Mesendoderm (in vitro differentiated cells): ENCODE measurements at regions not wholly inside any gene's neighbourhood (a gene's known extent, or its start where the extent isn't known, plus 50 kb on each side); places are given as distances from the start of the nearest gene placed in this dataset.
"Not testable (repeated sequence)": the region's sequence is repeated elsewhere in the genome, so short reads cannot be mapped to it uniquely, and the experiment has no call there.

ENCODE experiments used
- DNase-seq: peaks from one replicate; pipeline ENCODE4 v3.0.0; 2013
- H2AK5ac ChIP-seq: 2 replicates; pipeline ENCODE4 v1.6.1; 2013; ENCODE audit warnings: low read length, inconsistent platforms
- H2BK120ac ChIP-seq: 2 replicates; pipeline ENCODE4 v1.6.1; 2013; ENCODE audit warnings: low read depth, mild to moderate bottlenecking, low read length, moderate library complexity, mixed read lengths
- H2BK15ac ChIP-seq: replicated peaks from 2 replicates; pipeline ENCODE4 v1.6.1; 2013; ENCODE audit warnings: low read depth, mild to moderate bottlenecking, moderate library complexity
- H2BK5ac ChIP-seq: 2 replicates; pipeline ENCODE4 v1.6.1; 2013; ENCODE audit warnings: low read length, inconsistent platforms
- H3K18ac ChIP-seq: 2 replicates; pipeline ENCODE4 v1.6.1; 2013; ENCODE audit warnings: mild to moderate bottlenecking, low read length, mixed read lengths
- H3K23ac ChIP-seq: one replicate; pipeline ENCODE4 v1.6.1; 2013; ENCODE audit warnings: low read length
- H3K27ac ChIP-seq: 2 replicates; pipeline ENCODE4 v1.5.1; 2013; ENCODE audit warnings: low read depth, mild to moderate bottlenecking, inconsistent platforms, low read length, moderate library complexity
- H3K27me3 ChIP-seq: 2 replicates; pipeline ENCODE4 v1.6.1; 2013; ENCODE audit warnings: low read length, control low read depth, mild to moderate bottlenecking, inconsistent platforms; ENCODE audit not compliant: insufficient read depth, poor library complexity
- H3K36me3 ChIP-seq: 2 replicates; pipeline ENCODE4 v1.6.1; 2013; ENCODE audit warnings: low read length, inconsistent platforms; ENCODE audit not compliant: control insufficient read depth, insufficient read depth
- H3K4ac ChIP-seq: one replicate; pipeline ENCODE4 v1.6.1; 2013; ENCODE audit warnings: low read depth, mild to moderate bottlenecking, low read length, moderate library complexity
- H3K4me1 ChIP-seq: 2 replicates; pipeline ENCODE4 v1.6.1; 2013; ENCODE audit warnings: low read depth, low read length, inconsistent platforms; ENCODE audit not compliant: control insufficient read depth
- H3K4me2 ChIP-seq: 2 replicates; pipeline ENCODE4 v1.6.1; 2013; ENCODE audit warnings: low read length
- H3K4me3 ChIP-seq: 2 replicates; pipeline ENCODE4 v1.5.1; 2013; ENCODE audit warnings: mild to moderate bottlenecking, low read length
- H3K56ac ChIP-seq: one replicate; pipeline ENCODE4 v1.6.1; 2013; ENCODE audit warnings: low read length
- H3K79me1 ChIP-seq: 2 replicates; pipeline ENCODE4 v1.6.1; 2013; ENCODE audit warnings: low read length, inconsistent platforms
- H3K79me2 ChIP-seq: 2 replicates; pipeline ENCODE4 v1.6.1; 2013; ENCODE audit warnings: mild to moderate bottlenecking, low read length; ENCODE audit not compliant: control insufficient read depth, insufficient read depth
- H3K9ac ChIP-seq: 2 replicates; pipeline ENCODE4 v1.6.1; 2013; ENCODE audit warnings: low read length, inconsistent platforms
- H4K5ac ChIP-seq: one replicate; pipeline ENCODE4 v1.6.1; 2013; ENCODE audit warnings: low read length
- H4K8ac ChIP-seq: one replicate; pipeline ENCODE4 v1.6.1; 2013; ENCODE audit warnings: low read depth, mild to moderate bottlenecking, control low read depth, low read length, moderate library complexity
- WGBS: extraction: QIAGEN DNeasy Blood & Tissue Kit; methylation state at CpG from one replicate; pipeline ENCODE4 v1.1.7; 2013; ENCODE audit warnings: low lambda C conversion rate, missing lambda C conversion rate; ENCODE audit not compliant: insufficient coverage; ENCODE audit errors: extremely low coverage; 5-methylcytosine and 5-hydroxymethylcytosine counted together

- Histone ChIP-seq H3K79me2 (no peaks in the 10 kb centered on the region), H3K79me1 (no peaks in the 10 kb centered on the region), H2BK5ac (no peak overlapping the region), H3K56ac (no peak overlapping the region), H3K27ac (no peak overlapping the region), H4K5ac (no peak overlapping the region), H3K27me3 (no peaks in the 10 kb centered on the region), H3K23ac (no peak overlapping the region), H2AK5ac (no peak overlapping the region), H3K36me3 (no peaks in the 10 kb centered on the region), H3K4me3 (no peak overlapping the region), H3K4me1 (no peaks in the 10 kb centered on the region), H3K4me2 (no peak overlapping the region), H2BK120ac (no peak overlapping the region), H3K4ac (no peak overlapping the region), H3K9ac (no peak overlapping the region), H4K8ac (no peak overlapping the region), H2BK15ac (no peak overlapping the region), H3K18ac (no peak overlapping the region)
- no CpG with 5 or more reads among the region's 2 CpGs for WGBS
- DNase-seq = no peak
These were observed 690.7 kb upstream of the ZNF385D start for GRCh38 chr3:22441711-22442110.

DNA sequence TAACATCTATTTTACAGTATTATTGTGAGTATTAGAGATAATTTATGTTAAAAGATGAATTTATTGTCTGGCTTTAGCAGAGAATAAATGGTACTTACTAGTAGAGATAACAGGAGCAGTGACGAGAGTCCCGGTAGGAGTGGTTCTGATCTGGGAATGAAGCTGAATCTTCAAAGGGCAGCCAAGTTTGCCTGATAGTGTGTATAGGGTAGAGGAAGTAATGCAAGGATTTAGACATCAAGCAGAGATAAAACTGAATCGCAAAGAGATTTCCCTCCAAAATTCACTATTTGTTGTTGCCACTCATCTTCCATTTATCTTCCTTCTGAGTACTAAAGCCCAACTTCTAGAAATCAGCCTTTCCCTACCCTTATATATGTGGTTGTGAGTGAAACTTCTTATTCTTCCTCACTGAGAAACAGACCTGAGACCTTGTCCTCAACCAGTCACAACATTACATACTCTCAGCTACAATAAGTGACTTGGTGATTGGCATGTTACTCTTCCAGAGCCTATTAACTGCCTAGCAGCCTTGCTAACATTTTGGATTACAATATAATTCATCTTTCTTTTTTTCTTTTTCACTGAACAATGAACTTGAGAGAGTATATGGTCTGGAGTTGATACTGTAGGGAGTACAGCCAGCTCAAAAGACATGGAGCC, 692.7 kb upstream of the ZNF385D start:
- no peak overlapping the region for H3K23ac ChIP-seq

DNA sequence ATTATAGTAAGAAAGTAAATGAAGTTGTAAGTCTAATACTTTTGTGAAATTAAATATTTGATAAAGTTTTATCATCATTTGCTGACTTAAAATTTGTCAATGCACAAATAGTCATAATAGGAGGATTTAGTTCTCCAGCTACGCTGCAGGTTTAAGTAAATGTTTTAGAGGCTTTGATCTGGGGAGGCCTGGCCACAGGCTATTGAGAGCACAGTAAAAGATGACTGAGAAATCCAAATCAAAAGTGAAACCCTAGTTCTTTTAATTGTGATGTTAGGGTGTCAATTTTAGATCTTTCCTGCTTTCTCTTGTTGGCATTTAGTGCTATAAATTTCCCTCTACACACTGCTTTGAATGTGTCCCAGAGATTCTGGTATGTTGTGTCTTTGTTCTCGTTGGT, 694.3 kb upstream of the ZNF385D start:
- H3K4me1 ChIP-seq, H3K9ac ChIP-seq, H2AK5ac ChIP-seq, H4K8ac ChIP-seq, H3K79me1 ChIP-seq, H2BK5ac ChIP-seq, H3K23ac ChIP-seq, H3K79me2 ChIP-seq, H3K4ac ChIP-seq, H3K18ac ChIP-seq, H4K5ac ChIP-seq, H2BK120ac ChIP-seq, H3K4me3 ChIP-seq, H2BK15ac ChIP-seq, DNase-seq, H3K56ac ChIP-seq, H3K27me3 ChIP-seq, H3K4me2 ChIP-seq, H3K36me3 ChIP-seq, H3K27ac ChIP-seq: not testable (repeated sequence)
- WGBS = no CpG with 5 or more reads among the region's 2 CpGs

More for the DNA sequence above, 692.7 kb upstream of the ZNF385D start:
- Histone ChIP-seq H2BK5ac (no peak overlapping the region), H3K9ac (no peak overlapping the region), H2AK5ac (no peak overlapping the region), H3K27me3 (no peaks in the 10 kb centered on the region), H3K79me2 (no peaks in the 10 kb centered on the region), H3K56ac (no peak overlapping the region), H3K4ac (no peak overlapping the region), H2BK120ac (no peak overlapping the region), H3K36me3 (no peaks in the 10 kb centered on the region), H3K18ac (no peak overlapping the region), H4K8ac (no peak overlapping the region), H3K79me1 (no peaks in the 10 kb centered on the region), H3K27ac (no peak overlapping the region), H3K4me1 (no peaks in the 10 kb centered on the region), H2BK15ac (no peak overlapping the region), H3K4me3 (no peak overlapping the region), H4K5ac (no peak overlapping the region), H3K4me2 (no peak overlapping the region)
- DNase-seq = no peak
- no CpG with 5 or more reads among the region's 3 CpGs for WGBS

DNA sequence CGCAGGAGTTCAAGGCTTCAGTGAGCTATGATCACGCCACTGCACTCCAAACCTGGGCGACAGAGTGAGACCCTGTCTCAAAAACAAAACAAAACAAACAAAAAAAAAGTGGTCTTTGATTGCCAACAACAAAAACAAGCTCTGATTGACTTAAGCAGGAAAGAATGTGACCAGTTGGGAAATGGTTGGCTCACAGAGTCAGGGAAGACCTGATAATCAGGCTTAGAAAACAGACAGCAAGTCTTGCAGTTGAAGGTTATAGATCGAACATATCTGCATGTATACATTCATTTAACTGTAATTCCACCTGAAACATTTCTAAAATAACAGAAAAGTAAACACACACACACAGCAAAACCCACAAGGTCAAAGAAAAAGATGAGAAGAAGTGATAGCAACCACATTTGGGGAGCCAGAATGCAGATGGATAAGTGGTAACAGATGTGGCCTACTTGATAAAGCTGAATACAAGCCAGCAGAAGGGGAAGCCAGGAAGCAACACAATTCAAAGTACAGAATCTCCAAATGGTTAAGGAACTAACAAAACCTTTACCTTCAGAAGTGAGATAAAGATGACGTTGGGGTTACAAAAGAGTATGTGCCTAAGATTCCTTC, 699.9 kb upstream of the ZNF385D start:
- WGBS = no CpG with 5 or more reads among the region's 5 CpGs
- peak; percentile 19 for DNase-seq
- no peak overlapping the region for H2AK5ac ChIP-seq
- no peak overlapping the region for H4K8ac ChIP-seq
- no peaks in the 10 kb centered on the region for H3K27me3 ChIP-seq
- no peak overlapping the region for H3K23ac ChIP-seq
- no peak overlapping the region for H3K9ac ChIP-seq
- no peak overlapping the region for H3K56ac ChIP-seq
- H3K4me3 ChIP-seq = no peak overlapping the region
- H2BK120ac ChIP-seq = no peak overlapping the region
- no peak overlapping the region for H3K27ac ChIP-seq
- no peaks in the 10 kb centered on the region for H3K4me1 ChIP-seq
- H3K36me3 ChIP-seq = no peaks in the 10 kb centered on the region
- H3K18ac ChIP-seq = no peak overlapping the region
- H2BK15ac ChIP-seq = no peak overlapping the region
- H3K79me1 ChIP-seq = no peaks in the 10 kb centered on the region
- H3K79me2 ChIP-seq = no peaks in the 10 kb centered on the region
- no peak overlapping the region for H2BK5ac ChIP-seq
- H3K4ac ChIP-seq = no peak overlapping the region
- H4K5ac ChIP-seq = no peak overlapping the region
- no peak overlapping the region for H3K4me2 ChIP-seq

- DNase-seq = no peak
- H3K4me2 ChIP-seq = no peak overlapping the region
- H3K79me1 ChIP-seq = no peaks in the 10 kb centered on the region
- H3K9ac ChIP-seq = no peak overlapping the region
- no peak overlapping the region for H4K8ac ChIP-seq
- no peak overlapping the region for H3K56ac ChIP-seq
- H4K5ac ChIP-seq = no peak overlapping the region
- WGBS = no CpG with 5 or more reads among the region's 2 CpGs
- no peak overlapping the region for H3K23ac ChIP-seq
- H2BK120ac ChIP-seq = no peak overlapping the region
- no peak overlapping the region for H2AK5ac ChIP-seq
- H3K27ac ChIP-seq = no peak overlapping the region
- no peak overlapping the region for H2BK5ac ChIP-seq
- no peaks in the 10 kb centered on the region for H3K79me2 ChIP-seq
- H3K4me3 ChIP-seq = no peak overlapping the region
- no peaks in the 10 kb centered on the region for H3K27me3 ChIP-seq
- H3K4me1 ChIP-seq = no peaks in the 10 kb centered on the region
- H3K36me3 ChIP-seq = no peaks in the 10 kb centered on the region
- H3K4ac ChIP-seq = no peak overlapping the region
- H3K18ac ChIP-seq = no peak overlapping the region
- H2BK15ac ChIP-seq = no peak overlapping the region
These were observed 700.5 kb upstream of the ZNF385D start for GRCh38 chr3:22451501-22451900.
